COLO668 (cell line): ENCODE measurements at regions not wholly inside any gene's neighbourhood (a gene's known extent, or its start where the extent isn't known, plus 50 kb on each side); places are given as distances from the start of the nearest gene placed in this dataset.

Experiments
- DNase-seq: peaks from one replicate; lab custom pipeline; 2025; ENCODE audit not compliant: unreplicated experiment; lab: John Stamatoyannopoulos, UW

DNA sequence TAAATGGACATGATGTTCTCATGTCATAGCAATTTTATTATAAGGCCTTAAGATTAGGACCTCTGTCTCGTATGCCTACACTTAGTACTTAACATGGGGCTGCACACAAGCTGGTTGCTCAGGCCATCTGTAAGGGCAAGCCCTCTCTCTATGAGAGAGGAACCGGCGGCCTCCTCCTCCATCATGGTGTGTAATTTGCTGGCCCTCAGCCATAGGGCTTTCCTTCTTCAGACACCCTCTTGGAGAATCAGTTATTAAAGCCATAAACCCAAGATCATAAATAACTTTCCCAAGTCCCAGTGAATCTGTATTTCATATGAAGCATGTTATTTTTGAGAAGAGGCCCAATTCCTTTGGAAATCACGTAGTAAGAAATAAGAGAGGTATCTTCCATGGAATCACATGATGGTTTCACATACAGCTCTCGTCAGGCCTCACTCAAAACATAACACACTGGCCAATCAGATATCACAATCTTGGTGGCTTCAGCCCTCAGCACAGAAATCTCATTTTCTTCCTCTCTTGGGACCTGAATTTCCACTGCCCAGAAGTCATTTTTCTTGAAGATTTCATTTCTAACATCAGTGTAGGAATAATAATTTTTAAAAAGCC lies 92.6 kb downstream of the RDH14 start:
- DNase-seq: no peak

- no peak for DNase-seq
Measured at GRCh38 chr2:18465979-18466378, 94.5 kb downstream of the RDH14 start.

GRCh38 chr2:18464913-18465312 lies 95.5 kb downstream of the RDH14 start:
- DNase-seq: no peak

GRCh38 chr2:18456026-18456425 lies 104.4 kb downstream of the RDH14 start:
- no peak for DNase-seq

DNA sequence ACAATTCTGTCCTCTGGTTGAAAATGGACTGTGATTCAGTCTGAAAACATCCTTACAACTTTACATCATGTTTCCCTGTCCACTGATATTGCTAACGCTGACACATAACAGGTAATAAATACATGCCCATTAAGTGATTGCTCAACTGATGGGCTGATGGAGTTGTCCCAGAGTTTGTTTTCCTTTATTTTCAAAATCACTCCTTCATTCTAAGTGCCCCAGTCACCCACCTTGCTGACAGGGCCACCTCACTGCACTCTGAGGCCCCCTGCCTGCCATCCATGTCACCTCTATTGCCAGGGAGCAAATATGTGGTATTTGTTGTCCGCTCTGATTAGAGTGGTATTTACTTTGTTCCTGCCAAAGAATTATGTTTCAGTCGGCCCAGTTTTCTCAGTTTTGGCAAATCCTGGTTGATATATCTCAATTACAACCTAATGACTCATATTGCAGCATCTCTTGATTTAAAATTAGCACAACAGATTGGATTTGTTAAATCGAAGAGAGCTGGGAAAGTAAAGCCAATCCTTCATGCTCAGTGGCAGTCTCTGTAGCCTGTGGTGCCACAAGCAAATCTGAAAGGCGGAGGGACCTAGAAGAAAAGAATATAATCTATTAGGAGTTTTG lies 105.1 kb downstream of the RDH14 start:
- DNase-seq: no peak

GRCh38 chr2:18454692-18455235 lies 105.7 kb downstream of the RDH14 start:
- no peak for DNase-seq

DNA sequence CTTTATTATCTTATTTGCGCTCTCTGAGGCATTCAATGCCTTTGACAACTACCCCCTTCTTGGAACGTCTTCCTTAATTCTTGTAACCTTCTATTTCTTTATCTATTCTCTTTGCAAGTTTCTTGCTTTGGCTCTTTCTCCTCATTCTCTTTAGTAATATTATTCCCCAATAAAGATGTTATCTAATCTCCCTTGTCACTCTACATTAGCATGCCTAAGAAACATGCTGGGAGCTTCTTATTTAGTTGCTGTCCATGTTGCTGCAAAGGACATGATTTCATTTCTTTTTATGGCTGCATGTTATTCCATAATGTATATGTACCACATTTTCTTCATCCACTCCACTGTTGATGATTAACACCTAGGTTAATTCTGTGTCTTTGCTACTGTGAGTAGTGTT lies 113.7 kb downstream of the RDH14 start:
- DNase-seq: no peak

DNA sequence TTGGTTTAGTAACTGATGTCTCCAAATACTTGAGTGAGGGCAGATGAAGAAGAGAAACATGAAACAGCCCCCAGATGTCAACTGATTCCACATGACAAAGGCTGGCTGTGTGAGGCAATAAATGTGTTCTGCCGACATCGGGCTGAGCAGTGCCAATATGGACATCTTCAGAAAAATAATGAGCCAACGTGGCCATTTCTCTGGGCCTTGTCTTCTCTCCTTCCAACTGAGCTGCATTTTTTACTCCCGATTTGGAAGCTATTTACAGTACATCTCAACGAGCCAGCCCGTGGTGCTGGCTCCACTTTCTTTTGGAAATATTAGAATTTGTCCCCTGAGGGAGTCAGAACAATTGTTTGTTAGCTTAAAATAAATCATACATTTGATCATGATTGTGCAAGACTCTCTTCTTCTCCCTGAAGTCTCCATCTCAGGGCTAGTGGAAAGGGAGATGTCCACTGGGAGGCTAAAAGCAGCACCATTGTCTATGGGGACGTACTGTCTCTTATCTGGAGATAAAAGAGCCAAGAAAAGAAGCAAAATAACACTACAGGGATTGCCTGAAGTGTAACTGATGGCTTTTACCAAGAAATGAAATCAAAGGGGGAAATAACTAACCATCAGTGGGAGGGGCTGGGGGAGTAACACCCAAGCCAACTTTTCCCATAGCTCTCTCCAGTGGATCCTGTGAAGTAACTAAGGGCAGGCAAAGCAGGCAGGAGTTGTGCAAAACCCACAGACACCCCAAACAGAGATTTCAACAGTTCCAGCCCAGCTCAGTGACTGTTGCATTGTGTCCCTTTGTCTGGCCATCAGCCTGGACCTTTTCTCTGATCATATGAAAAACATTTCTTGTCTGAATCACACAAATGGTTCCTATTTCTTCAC lies 114.8 kb downstream of the RDH14 start:
- no peak for DNase-seq

DNA sequence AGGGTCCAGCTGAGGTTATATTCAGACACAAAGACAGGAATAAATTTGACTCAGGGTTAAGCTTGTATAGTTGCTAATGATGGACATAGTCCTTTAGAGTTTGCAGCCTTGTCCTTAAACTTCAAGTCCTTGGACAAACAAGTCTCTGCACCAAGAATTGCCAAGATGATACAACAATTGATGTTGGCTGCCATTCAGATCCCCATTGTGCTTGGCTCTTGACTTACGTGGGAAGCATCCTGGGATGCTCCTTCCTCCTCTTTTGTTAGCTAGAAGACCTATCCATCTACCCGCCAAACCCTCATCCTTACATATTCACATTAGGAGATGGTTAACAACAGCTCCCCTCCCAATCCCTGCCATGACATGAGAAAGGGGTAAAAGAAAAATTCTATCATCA lies 115.6 kb downstream of the RDH14 start:
- no peak for DNase-seq

GRCh38 chr2:18441583-18441982 lies 118.9 kb downstream of the RDH14 start:
- DNase-seq: no peak

DNA sequence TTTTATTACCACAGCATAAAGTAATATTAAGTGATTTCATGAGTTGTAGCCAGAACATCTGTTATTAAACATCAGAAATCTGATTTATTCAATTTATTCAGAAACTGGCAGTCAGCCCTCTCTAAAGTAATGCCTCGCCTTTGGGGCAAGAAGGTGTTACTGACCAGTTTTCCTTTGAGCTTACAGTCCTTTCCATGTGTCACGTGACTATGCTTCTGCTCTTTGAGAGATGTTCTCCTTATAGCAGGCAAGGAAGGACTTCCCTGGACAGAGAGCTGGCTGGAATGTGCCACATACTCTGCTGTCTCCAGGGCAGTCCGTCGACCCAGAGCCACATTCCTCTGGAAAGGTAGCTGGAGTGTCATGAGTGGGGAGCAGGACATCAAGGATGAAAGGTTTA lies 119.7 kb downstream of the RDH14 start:
- no peak for DNase-seq

DNA sequence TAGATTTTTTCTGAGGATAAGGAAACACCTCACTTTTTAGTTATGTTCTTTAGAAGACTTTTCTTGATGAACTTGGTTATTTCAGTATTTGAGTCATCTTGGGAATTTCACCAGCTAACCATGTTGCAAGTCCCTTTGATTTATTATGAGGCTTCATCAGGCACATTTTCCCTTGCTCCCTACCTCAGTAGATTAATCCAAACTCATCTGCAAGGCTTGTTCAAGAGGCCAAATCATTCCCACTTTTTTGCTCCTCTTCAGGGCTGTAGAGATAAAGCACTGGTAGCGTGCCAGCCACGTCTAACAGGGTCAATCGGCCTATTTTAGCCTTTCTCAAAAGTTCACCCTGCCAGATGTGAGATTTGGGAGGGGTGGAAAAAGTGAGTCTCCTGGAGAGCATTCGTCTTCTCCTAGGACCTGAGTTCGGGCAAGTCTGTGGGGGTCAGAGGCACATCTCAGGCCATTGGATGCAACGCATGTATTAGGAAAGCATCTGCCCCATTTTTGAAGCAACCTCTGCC lies 120.3 kb downstream of the RDH14 start:
- DNase-seq: no peak

GRCh38 chr2:18439716-18440115 lies 120.7 kb downstream of the RDH14 start:
- DNase-seq: no peak

- DNase-seq: no peak
Measured at GRCh38 chr2:18437909-18438308, 122.5 kb downstream of the RDH14 start.

DNA sequence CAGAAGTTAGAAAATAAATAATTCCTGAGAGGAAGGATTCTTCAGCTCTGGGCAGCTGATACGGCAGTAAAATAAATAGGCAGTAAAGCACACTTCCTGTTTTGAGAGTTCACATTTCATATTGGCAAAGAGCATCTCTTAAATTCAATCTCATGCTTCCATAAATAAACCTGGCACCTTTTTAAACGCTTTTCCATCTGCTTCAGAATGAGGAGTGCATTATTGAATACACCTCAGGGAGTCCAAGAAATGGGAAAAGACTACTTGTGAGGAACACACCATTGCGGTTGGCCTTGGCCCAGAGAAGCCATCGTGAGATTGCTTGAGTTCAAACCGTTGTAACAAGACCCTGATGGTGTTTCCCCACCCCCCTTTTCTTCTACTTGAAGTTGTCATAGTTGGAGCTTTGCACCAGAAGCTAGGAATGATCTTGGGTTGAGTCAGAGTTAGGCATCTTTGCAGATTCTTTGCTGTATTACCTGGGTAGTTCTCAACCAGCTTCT lies 123.9 kb downstream of the RDH14 start:
- DNase-seq: no peak

DNA sequence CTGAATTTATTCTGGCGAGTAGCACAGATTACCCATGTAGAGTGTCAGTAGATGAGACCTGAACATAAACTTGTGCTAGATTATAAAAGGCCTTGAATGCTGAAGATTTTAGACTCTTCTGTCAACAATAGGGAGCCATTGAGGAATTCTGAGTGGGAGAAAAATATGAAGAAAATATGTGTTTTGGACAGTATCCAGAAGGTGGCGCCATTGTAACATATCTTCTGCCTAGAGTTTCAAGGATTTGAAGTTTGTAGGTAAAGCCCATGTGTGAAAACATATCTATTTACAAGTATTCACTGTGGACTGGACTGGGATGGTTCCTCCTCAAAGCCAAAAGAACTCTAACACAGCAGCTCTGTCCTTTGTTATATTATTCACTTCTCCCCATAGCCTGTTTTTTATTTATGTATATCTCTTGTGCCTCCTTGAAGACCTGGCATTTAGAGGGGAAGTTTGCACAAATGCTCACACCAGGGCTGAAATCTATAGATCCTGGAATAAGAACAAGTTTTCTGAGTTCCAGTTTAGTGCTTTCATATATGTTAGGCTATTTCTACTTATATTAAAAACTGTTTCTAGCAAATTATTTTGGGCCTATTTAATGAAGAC lies 124.9 kb downstream of the RDH14 start:
- DNase-seq: peak; percentile 45

- no peak for DNase-seq
Measured at GRCh38 chr2:18433872-18434271, 126.6 kb downstream of the RDH14 start.

DNA sequence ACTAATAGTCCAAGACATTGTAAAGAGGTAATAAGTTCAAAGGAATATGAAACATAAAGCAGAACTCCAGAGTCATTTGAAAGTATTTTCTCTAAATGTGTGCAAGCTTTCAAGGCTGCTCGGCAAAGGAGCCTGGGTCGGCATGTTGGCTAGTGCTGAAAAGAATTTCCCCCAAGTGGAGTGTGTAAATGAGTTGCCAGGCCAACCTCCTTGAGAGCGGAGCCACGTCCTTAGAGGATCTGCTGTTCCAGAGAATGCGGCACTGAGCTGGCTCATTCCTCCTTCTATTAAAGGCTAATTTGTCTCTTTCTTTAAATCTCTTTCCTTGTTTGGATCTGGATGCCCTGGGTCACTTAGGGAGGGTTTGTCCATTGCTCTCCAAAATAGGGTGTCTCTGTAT lies 127.5 kb downstream of the RDH14 start:
- DNase-seq: no peak

- DNase-seq: no peak
Measured at GRCh38 chr2:18430996-18431748, 129.3 kb downstream of the RDH14 start.

GRCh38 chr2:18428516-18428915 lies 131.9 kb downstream of the RDH14 start:
- no peak for DNase-seq
